HG02870 (cell line): ENCODE measurements at regions not wholly inside any gene's neighbourhood (a gene's known extent, or its start where the extent isn't known, plus 50 kb on each side); places are given as distances from the start of the nearest gene placed in this dataset.

ENCODE experiments used
- ATAC-seq: cut with Tn5 transposase; IDR thresholded peaks from one replicate; pipeline ENCODE4 v1.9.1; 2021; ENCODE audit warnings: mild to moderate bottlenecking, moderate library complexity; ENCODE audit not compliant: unreplicated experiment

DNA sequence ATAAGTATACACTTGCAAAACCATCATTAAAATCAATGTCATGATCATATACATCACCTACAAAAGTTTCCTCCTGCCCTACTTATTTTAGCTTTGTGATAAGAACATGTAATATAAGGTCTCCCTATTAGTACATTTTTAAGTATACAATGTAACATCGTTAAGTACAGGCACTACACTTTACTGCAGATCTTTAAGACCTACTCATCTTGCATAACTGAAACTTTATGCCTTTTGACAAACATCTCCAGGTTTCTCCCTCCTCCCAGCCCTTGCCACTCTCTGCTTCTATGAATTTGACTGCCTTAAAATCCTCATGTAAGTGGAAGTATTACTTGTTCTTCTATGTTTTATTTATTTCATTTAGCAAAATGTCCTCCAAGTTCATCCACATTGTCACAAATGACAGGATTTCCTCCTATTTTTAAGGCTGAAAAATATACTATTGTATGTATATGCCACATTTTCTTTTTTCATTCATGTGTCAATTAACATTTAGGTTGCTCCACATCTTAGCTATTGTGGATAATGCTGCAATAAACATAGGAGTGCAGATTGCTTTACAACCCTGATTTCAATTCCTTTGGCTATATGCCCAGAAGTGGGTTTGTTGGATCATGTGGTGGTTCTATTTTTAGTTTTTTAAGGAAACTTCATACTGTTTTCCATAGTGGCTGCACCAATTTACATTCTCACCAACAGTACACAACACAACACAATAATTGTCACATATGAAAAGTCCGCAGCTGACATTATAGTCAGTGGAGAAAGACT is 471.1 kb upstream of the ANO3 start:
- no peak for ATAC-seq

DNA sequence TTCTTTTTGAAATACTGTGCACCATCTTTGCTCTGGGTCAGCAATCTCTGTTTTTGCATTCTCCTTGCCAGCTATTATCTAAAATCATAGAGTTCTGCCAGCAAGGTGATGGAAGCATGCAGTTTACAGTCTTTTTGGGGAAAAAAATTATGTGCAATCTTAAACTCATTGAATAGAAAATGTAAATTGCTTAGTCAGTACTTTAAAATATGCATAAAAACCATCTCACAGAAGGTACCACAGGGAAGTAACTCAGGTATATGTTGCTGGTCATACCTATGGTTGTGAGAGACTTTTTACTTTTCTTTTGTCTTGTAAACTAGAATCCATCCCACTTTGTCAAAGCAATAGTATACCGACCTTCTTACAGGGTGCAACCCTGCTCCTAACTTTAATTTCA is 469.8 kb upstream of the ANO3 start:
- no peak for ATAC-seq

- no peak for ATAC-seq
These were observed 467.9 kb upstream of the ANO3 start for GRCh38 chr11:25863986-25864385.

GRCh38 chr11:25876456-25876965 is 455.4 kb upstream of the ANO3 start:
- no peak for ATAC-seq

DNA sequence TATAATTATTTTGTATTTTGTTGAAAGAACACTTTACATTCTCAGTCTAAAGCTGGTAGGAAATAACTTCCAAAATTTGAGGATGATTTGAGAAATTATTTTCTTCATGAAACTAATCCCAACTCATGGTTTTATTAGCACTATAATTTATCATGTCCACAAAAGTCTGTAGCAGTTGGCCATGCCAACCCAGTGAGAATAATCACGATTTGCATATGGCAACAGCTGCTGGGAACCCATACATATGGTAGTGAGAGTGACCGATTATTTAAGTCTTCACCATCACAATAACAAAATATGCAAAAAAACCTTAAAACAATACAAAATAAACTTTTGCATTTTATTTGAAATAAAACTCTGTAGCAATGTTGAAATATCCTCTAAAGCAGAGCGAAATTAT is 445.9 kb upstream of the ANO3 start:
- no peak for ATAC-seq

DNA sequence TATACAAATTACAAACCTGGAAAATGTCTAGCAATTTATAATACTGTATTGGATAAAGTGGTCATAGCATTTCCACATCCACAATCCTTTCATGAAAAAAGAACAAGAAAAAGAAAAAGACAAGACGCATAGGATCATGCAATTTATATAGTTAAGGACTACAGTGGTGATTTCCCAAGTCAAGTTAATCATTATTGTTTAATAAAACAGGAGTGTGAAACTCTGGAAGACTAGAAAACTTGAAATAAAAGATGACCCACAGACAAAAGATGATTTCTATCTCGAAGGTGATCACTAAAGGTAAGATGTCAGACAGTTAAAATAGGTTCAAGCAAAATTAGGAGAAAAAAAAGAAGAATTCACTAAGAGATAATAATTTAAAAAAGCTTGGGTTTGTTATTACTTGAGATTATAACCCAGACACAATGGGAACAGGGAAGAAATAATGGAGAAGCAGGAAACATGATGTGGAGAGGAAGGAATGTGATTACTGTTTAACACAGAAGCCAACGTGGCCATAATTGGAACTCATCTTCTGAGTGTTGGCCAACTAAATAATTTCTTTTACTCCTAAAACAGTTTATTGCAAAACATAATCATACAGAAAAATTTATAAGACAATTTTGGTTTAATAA is 441.2 kb upstream of the ANO3 start:
- no peak for ATAC-seq

GRCh38 chr11:25891960-25892359 is 440.0 kb upstream of the ANO3 start:
- no peak for ATAC-seq

- ATAC-seq: no peak
These were observed 432.2 kb upstream of the ANO3 start for GRCh38 chr11:25899617-25900160.

DNA sequence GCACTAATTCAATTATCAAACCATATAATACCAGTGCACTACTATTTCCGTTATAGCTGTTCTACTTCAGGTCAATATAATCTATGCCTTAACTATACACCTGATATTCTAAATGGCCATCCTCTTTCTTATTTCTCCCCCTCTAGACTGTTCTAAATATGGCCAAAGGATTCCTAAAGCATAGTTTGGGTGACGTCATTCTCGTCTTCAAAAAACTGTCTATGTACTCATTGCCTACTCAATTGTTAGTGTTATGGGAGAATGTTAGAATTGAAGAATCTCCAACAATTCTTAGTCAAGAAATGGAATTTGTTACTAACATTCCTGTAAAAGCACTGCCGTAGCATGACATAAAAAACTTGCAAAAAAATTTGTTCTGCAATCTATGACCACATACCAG is 431.1 kb upstream of the ANO3 start:
- ATAC-seq: no peak

- no peak for ATAC-seq
These were observed 430.5 kb upstream of the ANO3 start for GRCh38 chr11:25901415-25901814.

- no peak for ATAC-seq
These were observed 429.5 kb upstream of the ANO3 start for GRCh38 chr11:25902476-25902875.

- ATAC-seq: no peak
These were observed 423.2 kb upstream of the ANO3 start for GRCh38 chr11:25908726-25909125.

- no peak for ATAC-seq
These were observed 421.8 kb upstream of the ANO3 start for GRCh38 chr11:25910086-25910485.

DNA sequence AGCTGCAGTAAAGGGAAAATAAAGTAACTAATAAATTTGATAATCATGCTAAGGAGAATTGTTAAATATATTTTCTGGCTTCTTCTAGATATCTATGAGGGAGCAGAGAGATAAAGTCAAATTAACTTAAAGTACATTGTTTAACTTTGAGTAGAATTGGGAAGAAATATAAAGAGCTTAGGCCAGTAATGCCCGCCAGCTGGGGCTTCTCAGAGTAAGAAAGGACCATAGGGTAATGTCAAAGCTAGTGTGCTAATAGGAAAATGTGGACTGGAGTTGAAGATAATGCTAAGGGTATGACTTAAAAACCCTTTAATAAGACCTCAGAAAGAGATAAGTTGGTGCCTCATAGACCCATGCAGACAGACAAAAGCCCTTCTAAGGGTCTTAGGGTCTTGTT is 411.6 kb upstream of the ANO3 start:
- ATAC-seq: no peak

DNA sequence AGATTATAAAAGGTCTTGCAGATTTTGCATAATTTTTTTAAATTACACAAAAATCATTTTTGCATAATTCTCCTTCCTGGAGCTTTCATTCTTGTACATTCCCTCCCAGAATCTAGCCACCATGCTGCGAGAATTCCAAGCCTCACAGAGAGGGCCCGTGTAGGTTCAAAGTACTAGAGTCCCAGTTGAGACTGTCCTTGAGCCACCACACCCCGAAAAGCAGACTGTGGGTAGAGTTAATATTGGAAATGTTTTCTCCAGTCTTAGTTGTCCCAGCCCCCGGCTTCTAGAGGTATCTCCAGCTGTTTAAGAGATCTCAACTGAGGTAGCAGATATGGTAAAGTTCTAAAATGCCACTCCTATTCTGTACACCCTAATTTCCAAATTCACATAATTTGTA is 407.3 kb upstream of the ANO3 start:
- no peak for ATAC-seq

DNA sequence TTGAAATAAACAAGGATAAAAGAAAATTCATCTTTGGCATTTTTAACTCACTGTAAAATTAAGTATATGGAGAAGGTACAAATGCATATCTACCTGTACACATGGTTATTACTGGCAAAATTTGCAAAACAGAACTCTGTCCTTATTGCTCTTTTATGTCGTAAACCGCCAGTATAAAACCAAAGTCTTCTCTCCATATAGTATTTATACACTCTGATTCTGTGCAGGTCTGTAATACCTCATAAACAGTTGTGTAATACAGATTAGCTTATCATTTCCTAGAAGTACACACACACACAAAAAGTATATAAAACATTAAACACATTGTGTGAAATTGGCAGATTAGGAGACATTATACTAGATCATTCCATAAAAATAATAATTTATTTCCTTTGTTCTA is 406.6 kb upstream of the ANO3 start:
- ATAC-seq: no peak

GRCh38 chr11:25927411-25927953 is 404.4 kb upstream of the ANO3 start:
- no peak for ATAC-seq

DNA sequence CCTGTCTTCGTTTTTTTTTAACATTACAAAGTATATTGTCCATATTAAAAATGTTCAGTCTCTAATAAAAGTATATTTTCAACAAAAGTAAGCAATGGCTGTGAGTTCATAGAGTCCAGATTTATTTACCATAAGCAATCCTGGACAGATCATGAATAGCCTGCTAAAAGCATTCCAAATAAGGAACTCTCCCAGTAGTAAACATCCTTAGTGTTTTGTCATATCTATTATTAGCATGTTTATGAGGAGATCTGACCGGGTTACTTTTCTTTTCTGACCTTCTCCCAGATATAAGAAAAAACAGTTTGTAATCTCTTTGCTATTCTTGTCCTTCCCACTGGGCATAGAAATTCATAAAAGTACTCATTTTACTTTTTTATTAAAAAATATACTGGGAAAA is 403.9 kb upstream of the ANO3 start:
- ATAC-seq: no peak

- ATAC-seq: no peak
These were observed 393.0 kb upstream of the ANO3 start for GRCh38 chr11:25938952-25939351.

DNA sequence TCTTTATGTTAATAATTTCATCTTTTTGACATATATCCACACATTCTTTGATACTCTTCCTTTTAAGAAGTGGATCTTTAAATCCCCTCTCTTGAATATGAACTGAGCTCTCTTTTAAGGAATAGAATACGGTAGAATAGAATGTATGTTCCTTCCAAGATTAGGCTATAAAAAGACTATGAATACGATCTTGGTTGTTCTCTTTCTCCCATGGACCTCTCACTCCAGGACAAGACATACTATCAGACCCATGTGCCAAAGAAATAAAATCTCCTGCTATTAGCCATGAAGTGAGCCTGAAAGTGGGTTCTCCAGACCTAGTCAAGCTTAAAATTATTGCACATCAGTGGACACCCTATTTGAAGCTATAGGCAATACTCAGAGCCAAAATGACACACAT is 392.2 kb upstream of the ANO3 start:
- ATAC-seq: no peak

DNA sequence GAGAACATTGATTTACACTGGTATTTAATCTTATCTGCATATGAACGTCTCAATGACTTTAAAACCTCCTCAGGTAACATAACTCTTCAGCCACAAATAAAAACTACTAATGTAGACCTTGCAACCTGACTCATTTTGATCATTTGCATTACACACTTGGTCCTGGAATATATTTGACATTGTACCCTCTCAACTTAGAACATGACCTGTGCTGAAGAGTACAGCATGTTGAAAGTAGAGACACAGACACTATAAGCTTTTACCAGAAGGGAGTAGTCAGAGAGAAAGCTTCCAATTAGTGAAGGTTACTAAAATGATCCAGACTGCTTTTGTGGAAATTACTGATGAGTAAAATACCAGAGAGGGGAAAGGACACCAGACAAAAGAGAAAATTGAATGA is 390.6 kb upstream of the ANO3 start:
- no peak for ATAC-seq

- no peak for ATAC-seq
These were observed 388.9 kb upstream of the ANO3 start for GRCh38 chr11:25943031-25943430.
